Fibroblast of villous mesenchyme (primary cell): ENCODE measurements at regions not wholly inside any gene's neighbourhood (a gene's known extent, or its start where the extent isn't known, plus 50 kb on each side); places are given as distances from the start of the nearest gene placed in this dataset.

Source experiments
- DNase-seq: peaks from one replicate; pipeline ENCODE4 v3.0.0-alpha.2; 2010; ENCODE audit warnings: low read depth
- H3K4me3 ChIP-seq: 2 replicates; pipeline ENCODE4 v1.5.1; 2011; ENCODE audit warnings: low read depth, mild to moderate bottlenecking, low read length
- TF ChIP-seq, protein P1 (sequence below): IDR thresholded peaks from 2 replicates; pipeline ENCODE4 v1.5.1; 2012; ENCODE audit warnings: low read depth, mild to moderate bottlenecking, low read length; ENCODE audit not compliant: insufficient read depth

DNA sequence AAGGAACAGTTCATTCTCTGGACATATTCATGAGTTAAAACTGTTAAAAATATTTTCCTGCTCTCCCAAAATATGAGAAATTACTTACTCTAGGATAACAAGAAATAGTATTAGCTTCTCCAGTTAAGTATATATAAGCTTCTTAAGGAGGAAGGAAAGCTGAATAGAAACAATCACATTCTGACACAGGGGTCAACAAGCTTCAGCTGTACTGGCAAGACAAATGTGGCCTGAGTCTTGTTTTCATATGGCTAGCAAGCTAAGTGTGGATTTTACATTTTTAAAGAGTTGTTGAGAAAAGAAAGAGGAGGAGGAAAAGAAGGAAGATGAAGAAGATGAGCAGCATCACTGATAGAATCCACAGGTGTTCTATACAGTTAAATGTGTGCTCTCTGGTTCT, 313.8 kb downstream of the ZPLD1 start:
- H3K4me3 ChIP-seq = no peak overlapping the region
- TF ChIP-seq, protein P1, sequence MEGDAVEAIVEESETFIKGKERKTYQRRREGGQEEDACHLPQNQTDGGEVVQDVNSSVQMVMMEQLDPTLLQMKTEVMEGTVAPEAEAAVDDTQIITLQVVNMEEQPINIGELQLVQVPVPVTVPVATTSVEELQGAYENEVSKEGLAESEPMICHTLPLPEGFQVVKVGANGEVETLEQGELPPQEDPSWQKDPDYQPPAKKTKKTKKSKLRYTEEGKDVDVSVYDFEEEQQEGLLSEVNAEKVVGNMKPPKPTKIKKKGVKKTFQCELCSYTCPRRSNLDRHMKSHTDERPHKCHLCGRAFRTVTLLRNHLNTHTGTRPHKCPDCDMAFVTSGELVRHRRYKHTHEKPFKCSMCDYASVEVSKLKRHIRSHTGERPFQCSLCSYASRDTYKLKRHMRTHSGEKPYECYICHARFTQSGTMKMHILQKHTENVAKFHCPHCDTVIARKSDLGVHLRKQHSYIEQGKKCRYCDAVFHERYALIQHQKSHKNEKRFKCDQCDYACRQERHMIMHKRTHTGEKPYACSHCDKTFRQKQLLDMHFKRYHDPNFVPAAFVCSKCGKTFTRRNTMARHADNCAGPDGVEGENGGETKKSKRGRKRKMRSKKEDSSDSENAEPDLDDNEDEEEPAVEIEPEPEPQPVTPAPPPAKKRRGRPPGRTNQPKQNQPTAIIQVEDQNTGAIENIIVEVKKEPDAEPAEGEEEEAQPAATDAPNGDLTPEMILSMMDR = no peak
- no peak for DNase-seq

DNA sequence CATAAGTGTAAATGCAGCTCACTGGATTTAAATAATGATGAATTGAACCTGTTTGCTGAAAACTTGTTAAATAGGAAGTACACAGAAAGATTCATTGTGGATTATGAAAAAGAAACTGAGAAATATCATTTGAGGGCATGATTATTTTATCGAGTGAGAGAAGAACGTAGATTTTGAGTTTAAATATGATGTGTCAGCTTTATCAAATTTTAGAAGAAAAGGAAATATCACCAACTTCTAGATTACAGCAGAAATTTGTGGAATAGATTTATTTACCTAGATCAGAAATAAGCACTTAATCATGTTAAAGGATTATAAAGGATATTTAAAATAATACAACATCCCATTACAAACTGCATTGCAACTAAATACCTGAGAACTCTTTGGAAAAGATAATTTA, 315.5 kb downstream of the ZPLD1 start:
- TF ChIP-seq, protein P1 = no peak
- H3K4me3 ChIP-seq = no peak overlapping the region
- no peak for DNase-seq

DNA sequence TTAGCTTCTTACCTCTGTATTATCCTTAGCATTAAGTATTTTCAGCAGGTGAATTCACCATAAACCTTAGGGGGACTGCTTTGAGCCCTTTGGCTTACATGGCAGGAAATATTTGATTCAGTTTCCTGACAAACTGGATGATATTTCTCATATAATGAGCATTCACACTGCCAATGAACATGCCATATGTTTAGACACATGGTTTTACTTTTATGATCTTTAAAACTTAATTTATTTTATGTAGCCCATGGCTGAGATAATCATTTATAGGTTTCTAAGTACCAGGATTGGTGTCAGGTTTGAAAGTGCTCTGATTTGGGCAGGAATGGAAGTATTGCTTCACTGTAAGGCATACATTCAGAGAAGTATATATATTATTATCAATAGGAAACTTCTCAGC, 319.1 kb downstream of the ZPLD1 start:
- TF ChIP-seq, protein P1 = no peak
- no peak for DNase-seq
- no peak overlapping the region for H3K4me3 ChIP-seq

DNA sequence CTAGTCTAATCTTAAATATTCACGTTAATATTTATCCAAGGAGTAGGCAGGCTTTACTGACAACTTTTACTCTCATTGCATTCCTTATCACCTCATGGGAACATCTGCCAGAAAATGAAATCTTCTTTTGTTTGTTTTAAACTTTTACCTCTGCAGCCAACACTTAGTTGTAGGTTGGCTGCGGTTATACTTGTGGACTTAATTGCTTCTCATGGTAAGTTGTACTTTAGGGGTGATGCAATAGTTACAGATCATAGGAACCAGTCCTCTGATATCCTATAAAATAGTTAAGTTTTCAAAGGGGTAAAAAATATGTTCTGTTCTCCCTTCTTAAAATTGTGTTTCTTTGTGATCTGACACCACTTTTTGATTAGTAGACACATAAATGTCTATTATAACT, 321.9 kb downstream of the ZPLD1 start:
- TF ChIP-seq, protein P1 = no peak
- no peak for DNase-seq
- H3K4me3 ChIP-seq = no peak overlapping the region

DNA sequence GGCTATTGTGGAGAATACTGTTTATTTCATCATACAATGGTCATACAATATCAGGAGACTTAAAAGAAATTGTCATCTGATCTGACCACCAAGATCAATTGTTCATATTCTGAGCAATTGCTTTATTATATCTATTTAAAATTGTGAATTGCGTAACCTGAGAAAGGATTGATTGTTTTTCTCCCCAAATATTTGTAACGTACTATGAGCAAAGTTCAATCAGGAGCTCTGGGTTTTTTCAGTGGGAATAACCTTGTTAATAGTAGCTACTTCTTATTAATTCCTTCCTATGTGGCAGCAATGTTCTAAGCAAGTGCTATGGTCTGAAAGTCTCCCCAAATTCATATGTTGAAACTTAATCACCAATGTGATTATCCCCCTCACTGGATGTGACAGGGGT, 323.1 kb downstream of the ZPLD1 start:
- no peak for DNase-seq
- TF ChIP-seq, protein P1 = no peak
- no peak overlapping the region for H3K4me3 ChIP-seq

DNA sequence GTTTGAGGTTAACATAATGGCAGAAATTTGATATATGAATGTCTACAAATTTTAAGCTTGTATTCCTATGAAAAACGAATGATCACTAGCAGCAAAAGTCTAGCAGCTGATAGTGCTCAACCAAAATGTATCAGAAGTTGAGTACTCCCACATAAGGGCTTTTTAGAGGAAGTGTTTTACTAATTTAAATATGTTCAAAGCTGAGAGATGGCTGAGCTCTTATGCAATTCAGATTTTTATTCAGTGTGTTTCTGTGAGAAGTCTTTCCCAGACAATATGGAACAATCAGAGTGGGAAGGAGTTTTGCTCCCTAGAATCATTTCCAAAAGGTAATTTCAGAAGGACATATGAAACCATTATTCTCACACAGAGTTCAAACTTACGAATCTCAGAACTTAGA, 327.0 kb downstream of the ZPLD1 start:
- TF ChIP-seq, protein P1 = no peak
- no peak for DNase-seq
- H3K4me3 ChIP-seq = no peak overlapping the region

DNA sequence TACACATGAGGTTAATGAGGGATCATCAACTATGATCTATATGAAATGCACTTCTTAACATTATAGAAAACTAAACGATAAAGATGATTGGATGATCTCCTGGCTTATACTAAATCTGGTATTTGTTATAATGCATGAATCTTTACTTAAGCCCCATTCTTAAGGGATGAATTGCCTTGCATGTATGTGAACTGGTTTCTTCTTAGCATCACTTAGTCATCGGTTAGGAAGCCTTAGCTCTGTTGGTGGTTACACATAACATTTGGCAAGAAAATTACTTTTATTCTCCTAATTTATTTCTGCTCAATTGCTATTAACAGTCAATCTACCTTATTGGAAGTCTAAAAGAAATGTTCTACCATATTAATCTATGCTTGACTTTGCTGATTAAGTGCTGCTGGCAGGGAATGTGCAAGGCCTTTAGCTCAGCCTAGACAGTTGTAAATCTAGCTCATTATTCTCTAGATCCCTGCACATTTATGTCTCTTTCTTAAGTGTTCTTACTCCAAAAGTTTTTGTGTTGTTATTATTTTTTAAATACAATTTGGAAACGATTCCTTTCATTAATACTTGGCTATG, 356.0 kb downstream of the ZPLD1 start:
- DNase-seq = no peak
- TF ChIP-seq, protein P1 = no peak
- H3K4me3 ChIP-seq = no peak overlapping the region
